ENCODE measurements at regions not wholly inside any gene's neighbourhood (a gene's known extent, or its start where the extent isn't known, plus 50 kb on each side); places are given as distances from the start of the nearest gene placed in this dataset.

DNA sequence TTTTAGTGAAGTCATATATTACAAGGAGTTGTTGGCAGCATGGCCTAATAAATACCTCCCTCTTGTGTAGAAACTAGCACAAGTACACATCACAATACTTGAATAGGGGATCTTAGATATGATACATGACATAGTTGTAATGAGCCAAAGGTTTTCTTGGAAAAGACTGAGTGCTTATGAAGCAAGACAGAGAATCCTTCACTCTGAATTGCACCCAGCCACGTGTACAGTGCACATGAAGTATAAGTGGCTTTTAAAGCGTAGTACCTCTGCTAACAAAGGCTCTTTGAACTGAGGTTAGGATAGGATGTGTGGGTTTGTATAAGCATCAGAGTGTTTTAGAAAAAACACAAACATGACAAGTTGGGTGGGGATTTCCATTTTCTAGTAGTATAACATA lies 145.5 kb upstream of the STMND1 start:
- Histone ChIP-seq H3K4me3 (replicated peaks in 1 of 3; ENCODE audit: insufficient read depth in 1 of 3, low read depth in 1 of 3, low read length in 3 of 3) (no peak overlapping the region), H3K4me1 (ENCODE audit: control insufficient read depth, extremely low read depth, insufficient read depth, low read length) (peaks cover 10% of the 10 kb centered on the region), H3K27me3 (ENCODE audit: control insufficient read depth in 2 of 2, insufficient read depth in 2 of 2, low read length in 2 of 2) (peaks cover 0 to 3% of the 10 kb centered on the region in 2 experiments), H3K27ac (ENCODE audit: insufficient read depth, low read depth, low read length) (no peak overlapping the region), H2AFZ (ENCODE audit: low read depth, low read length) (no peak overlapping the region), H3K4me2 (ENCODE audit: insufficient read depth, low read length) (no peak overlapping the region), H3K9me3 (replicated peaks; ENCODE audit: control insufficient read depth, insufficient read depth, low read length) (no peaks in the 10 kb centered on the region), H3K9ac (replicated peaks; ENCODE audit: extremely low read depth, insufficient read depth, low read length) (no peak overlapping the region), H3K36me3 (ENCODE audit: control insufficient read depth in 2 of 2, extremely low read depth in 1 of 2, insufficient read depth in 2 of 2, low read length in 2 of 2) (no peaks in the 10 kb centered on the region), H3K9me1 (replicated peaks; ENCODE audit: control insufficient read depth, extremely low read depth, insufficient read depth, low read length) (no peaks in the 10 kb centered on the region), H4K20me1 (replicated peaks; ENCODE audit: control insufficient read depth, extremely low read depth, insufficient read depth, low read length) (no peaks in the 10 kb centered on the region), H3K79me2 (ENCODE audit: control insufficient read depth, insufficient read depth, low read length) (no peaks in the 10 kb centered on the region)
- BruUV-seq (replicated peaks): no TSS peak
- TF ChIP-seq FOS (IDR thresholded peaks at IDR 0.05; ENCODE audit: borderline replicate concordance, insufficient read depth, low read length) (no peak), JUN (IDR thresholded peaks at IDR 0.05; ENCODE audit: borderline replicate concordance, insufficient read depth, insufficient read length, low read depth) (no peak), GATA2 (IDR thresholded peaks at IDR 0.05; ENCODE audit: insufficient read depth, insufficient read length, low read depth, low read length) (no peak), POLR2A (IDR thresholded peaks at IDR 0.05; ENCODE audit: low read depth, low read length) (no peak), EZH2 (IDR thresholded peaks at IDR 0.05; ENCODE audit: borderline replicate concordance, low read depth, low read length, severe bottlenecking) (no peak), POLR2AphosphoS5 (IDR thresholded peaks at IDR 0.05; ENCODE audit: insufficient read depth, low read depth, low read length) (no peak), MYC (IDR thresholded peaks at IDR 0.05; ENCODE audit: low read depth, low read length) (no peak)
- TF ChIP-seq, protein P1, sequence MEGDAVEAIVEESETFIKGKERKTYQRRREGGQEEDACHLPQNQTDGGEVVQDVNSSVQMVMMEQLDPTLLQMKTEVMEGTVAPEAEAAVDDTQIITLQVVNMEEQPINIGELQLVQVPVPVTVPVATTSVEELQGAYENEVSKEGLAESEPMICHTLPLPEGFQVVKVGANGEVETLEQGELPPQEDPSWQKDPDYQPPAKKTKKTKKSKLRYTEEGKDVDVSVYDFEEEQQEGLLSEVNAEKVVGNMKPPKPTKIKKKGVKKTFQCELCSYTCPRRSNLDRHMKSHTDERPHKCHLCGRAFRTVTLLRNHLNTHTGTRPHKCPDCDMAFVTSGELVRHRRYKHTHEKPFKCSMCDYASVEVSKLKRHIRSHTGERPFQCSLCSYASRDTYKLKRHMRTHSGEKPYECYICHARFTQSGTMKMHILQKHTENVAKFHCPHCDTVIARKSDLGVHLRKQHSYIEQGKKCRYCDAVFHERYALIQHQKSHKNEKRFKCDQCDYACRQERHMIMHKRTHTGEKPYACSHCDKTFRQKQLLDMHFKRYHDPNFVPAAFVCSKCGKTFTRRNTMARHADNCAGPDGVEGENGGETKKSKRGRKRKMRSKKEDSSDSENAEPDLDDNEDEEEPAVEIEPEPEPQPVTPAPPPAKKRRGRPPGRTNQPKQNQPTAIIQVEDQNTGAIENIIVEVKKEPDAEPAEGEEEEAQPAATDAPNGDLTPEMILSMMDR (IDR thresholded peaks at IDR 0.05; ENCODE audit: extremely low read depth in 1 of 2, insufficient read depth in 1 of 2, low read depth in 1 of 2, low read length in 2 of 2): no peak
- TF ChIP-seq, protein P2, sequence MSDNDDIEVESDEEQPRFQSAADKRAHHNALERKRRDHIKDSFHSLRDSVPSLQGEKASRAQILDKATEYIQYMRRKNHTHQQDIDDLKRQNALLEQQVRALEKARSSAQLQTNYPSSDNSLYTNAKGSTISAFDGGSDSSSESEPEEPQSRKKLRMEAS (IDR thresholded peaks at IDR 0.05; ENCODE audit: insufficient read depth, insufficient read length): no peak
- FAIRE-seq (no peak), DNase-seq (ENCODE audit: low read depth, low spot score) (no peak)
- dilution Hi-C loops (cut with MboI; ENCODE audit: extremely low pct_ligation_motif_present, low sequenced_read_pairs) (no loop called here), intact Hi-C loops (cut with micrococcal nuclease) (no loop called here)
- ChIA-PET CTCF (interaction anchor here (6.8 kb wide), 1 partner anchor 8 kb away, joined by 41 read pairs; no protein-coding TSS in a partner anchor), POLR2A (no interaction called here)

Measured in endothelial cell of umbilical vein (primary cell).